Endodermal cell (in vitro differentiated cells): ENCODE measurements at regions not wholly inside any gene's neighbourhood (a gene's known extent, or its start where the extent isn't known, plus 50 kb on each side); places are given as distances from the start of the nearest gene placed in this dataset.

Experiments used
- DNase-seq: peaks from one replicate; pipeline ENCODE4 v3.0.0-alpha.2; 2017
- H3K27ac ChIP-seq: 2 replicates; pipeline ENCODE4 v1.5.1; 2013; ENCODE audit warnings: mild to moderate bottlenecking, low read depth, low read length, moderate library complexity
- H3K27me3 ChIP-seq: 2 replicates; pipeline ENCODE4 v1.6.1; 2013; ENCODE audit warnings: mild to moderate bottlenecking, low read length, moderate library complexity; ENCODE audit not compliant: insufficient read depth, control insufficient read depth, poor library complexity, severe bottlenecking
- H3K36me3 ChIP-seq: 2 replicates; pipeline ENCODE4 v1.7.0; 2013; ENCODE audit warnings: mild to moderate bottlenecking, low read length, moderate library complexity; ENCODE audit not compliant: control insufficient read depth, insufficient read depth
- H3K4me1 ChIP-seq: one replicate; pipeline ENCODE4 v1.7.0; 2013; ENCODE audit warnings: low read length; ENCODE audit not compliant: control insufficient read depth, insufficient read depth
- H3K4me3 ChIP-seq: 2 replicates; pipeline ENCODE4 v1.5.1; 2013; ENCODE audit warnings: mild to moderate bottlenecking, low read length, moderate library complexity
- H3K9ac ChIP-seq: 2 replicates; pipeline ENCODE4 v1.6.1; 2013; ENCODE audit warnings: mild to moderate bottlenecking, low read length, moderate library complexity; ENCODE audit not compliant: poor library complexity, severe bottlenecking; ENCODE audit errors: extremely low read depth
- H3K9me3 ChIP-seq: 2 replicates; pipeline ENCODE4 v1.6.1; 2013; ENCODE audit warnings: mild to moderate bottlenecking, low read length, moderate library complexity; ENCODE audit not compliant: control insufficient read depth
- H3K27ac Mint-ChIP-seq: 2 replicates; pipeline ENCODE4 v1.8.0; 2020; ENCODE audit warnings: mixed read lengths
- H3K27me3 Mint-ChIP-seq: 2 replicates; pipeline ENCODE4 v1.8.0; 2021; ENCODE audit warnings: mild to moderate bottlenecking, mixed read lengths; ENCODE audit not compliant: insufficient read depth
- H3K36me3 Mint-ChIP-seq: 2 replicates; pipeline ENCODE4 v1.8.0; 2020; ENCODE audit warnings: low read depth, mixed read lengths
- H3K4me1 Mint-ChIP-seq: 2 replicates; pipeline ENCODE4 v1.8.0; 2020; ENCODE audit warnings: mixed read lengths
- H3K4me3 Mint-ChIP-seq: 2 replicates; pipeline ENCODE4 v1.8.0; 2020; ENCODE audit warnings: mild to moderate bottlenecking, moderate library complexity, mixed read lengths
- H3K9me3 Mint-ChIP-seq: 2 replicates; pipeline ENCODE4 v1.8.0; 2020; ENCODE audit warnings: mild to moderate bottlenecking, mixed read lengths
- CTCF ChIP-seq: fragments of 200-600 bp; sonication (generic); conservative IDR thresholded peaks from 2 replicates; pipeline ENCODE4 v1.5.0; 2021; ENCODE audit warnings: antibody characterized with exemption, mild to moderate bottlenecking
- WGBS, 2 experiments: methylation state at CpG; one replicate each; pipeline versions ENCODE4 v1.1.5 to v1.1.7; 2013; ENCODE audit warnings: missing lambda C conversion rate in 2 of 2, mixed read lengths in 1 of 2; ENCODE audit not compliant: insufficient coverage in 1 of 2, insufficient read length in 1 of 2; 5-methylcytosine and 5-hydroxymethylcytosine counted together

- H3K9me3 ChIP-seq, result no peaks in the 10 kb centered on the region
- no peak for TF ChIP-seq CTCF
- H3K27me3 ChIP-seq, result peaks cover 4% of the 10 kb centered on the region
- H3K27ac Mint-ChIP-seq, result no peak overlapping the region
- H3K36me3 Mint-ChIP-seq, result no peaks in the 10 kb centered on the region
- H3K4me3 Mint-ChIP-seq, result no peak overlapping the region
- 93 to 100% methylated on average over 2 to 4 of the region's 4 CpGs for WGBS, 2 experiments
- H3K9me3 Mint-ChIP-seq, result no peaks in the 10 kb centered on the region
- peaks cover 4% of the 10 kb centered on the region for H3K4me1 ChIP-seq
- no peak overlapping the region for H3K9ac ChIP-seq
- no peak overlapping the region for H3K4me3 ChIP-seq
- H3K36me3 ChIP-seq, result no peaks in the 10 kb centered on the region
- peaks cover 2% of the 10 kb centered on the region for H3K4me1 Mint-ChIP-seq
- no peak overlapping the region for H3K27ac ChIP-seq
- no peaks in the 10 kb centered on the region for H3K27me3 Mint-ChIP-seq
- DNase-seq, result no peak
These were observed 375.1 kb upstream of the THBS1 start for GRCh38 chr15:39205506-39206371.

GRCh38 chr15:39207532-39208115 is 373.3 kb upstream of the THBS1 start:
- no peak for TF ChIP-seq CTCF
- Mint-ChIP-seq H3K4me3 (no peak overlapping the region), H3K27ac (no peak overlapping the region), H3K4me1 (no peaks in the 10 kb centered on the region), H3K27me3 (no peaks in the 10 kb centered on the region), H3K9me3 (peaks cover 10% of the 10 kb centered on the region), H3K36me3 (no peaks in the 10 kb centered on the region)
- no peak overlapping the region for H3K4me3 ChIP-seq
- WGBS, 2 experiments, result 93% methylated on average over 4 to 5 of the region's 5 CpGs
- peaks cover 4% of the 10 kb centered on the region for H3K27me3 ChIP-seq
- no peak overlapping the region for H3K27ac ChIP-seq
- H3K36me3 ChIP-seq, result no peaks in the 10 kb centered on the region
- H3K4me1 ChIP-seq, result no peaks in the 10 kb centered on the region
- peaks cover 18% of the 10 kb centered on the region for H3K9me3 ChIP-seq
- H3K9ac ChIP-seq, result no peak overlapping the region
- no peak for DNase-seq

- WGBS, 2 experiments, result 93% methylated on average over 2 of the region's 2 CpGs; no CpG with 5 or more reads in 1 of the 2 experiments
- peaks cover 4% of the 10 kb centered on the region for H3K27me3 ChIP-seq
- no peak for DNase-seq
- no peak overlapping the region for H3K27ac ChIP-seq
- H3K9me3 Mint-ChIP-seq, result peaks cover 14% of the 10 kb centered on the region
- H3K9me3 ChIP-seq, result peaks cover 18% of the 10 kb centered on the region
- no peak overlapping the region for H3K4me3 Mint-ChIP-seq
- H3K27ac Mint-ChIP-seq, result no peak overlapping the region
- no peak overlapping the region for H3K4me3 ChIP-seq
- H3K4me1 Mint-ChIP-seq, result peaks cover 4% of the 10 kb centered on the region
- no peaks in the 10 kb centered on the region for H3K36me3 ChIP-seq
- H3K4me1 ChIP-seq, result peaks cover 2% of the 10 kb centered on the region
- no peak overlapping the region for H3K9ac ChIP-seq
- H3K27me3 Mint-ChIP-seq, result no peaks in the 10 kb centered on the region
- no peak for TF ChIP-seq CTCF
- no peaks in the 10 kb centered on the region for H3K36me3 Mint-ChIP-seq
These were observed 372.7 kb upstream of the THBS1 start for GRCh38 chr15:39208187-39208586.
